GM19193 (cell line): ENCODE measurements at regions not wholly inside any gene's neighbourhood (a gene's known extent, or its start where the extent isn't known, plus 50 kb on each side); places are given as distances from the start of the nearest gene placed in this dataset.

Experiments used
- POLR2A ChIP-seq: IDR thresholded peaks from 4 replicates; pipeline ENCODE4 v1.6.1; 2011; ENCODE audit not compliant: insufficient read depth, insufficient read length; ENCODE audit errors: extremely low read depth

DNA sequence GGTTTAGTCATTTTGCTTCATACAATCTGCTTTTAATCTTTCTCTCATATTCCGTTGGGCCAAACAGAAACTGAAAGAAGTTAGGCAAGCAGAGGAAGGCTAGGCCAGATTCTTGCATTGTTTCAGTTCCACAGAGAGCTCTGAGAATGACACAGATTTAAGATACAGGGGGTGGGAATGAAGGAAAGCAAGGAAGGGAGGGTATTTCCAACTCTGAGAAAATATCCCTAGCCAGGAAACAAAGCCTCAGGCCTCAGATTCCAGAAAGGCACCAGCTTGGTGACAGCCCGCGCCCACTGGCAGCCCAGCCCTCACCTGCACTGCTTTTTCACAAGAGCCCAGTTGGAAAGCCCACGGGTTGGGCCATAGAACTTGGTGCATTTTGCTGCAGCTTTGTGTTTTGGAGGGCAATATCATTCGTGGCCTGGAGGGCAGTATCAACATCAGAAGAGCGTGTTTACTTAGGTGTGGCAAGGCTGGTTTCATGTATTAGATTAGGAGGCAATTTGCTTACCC lies 63.5 kb downstream of the ENC1 start:
- TF ChIP-seq POLR2A: no peak

DNA sequence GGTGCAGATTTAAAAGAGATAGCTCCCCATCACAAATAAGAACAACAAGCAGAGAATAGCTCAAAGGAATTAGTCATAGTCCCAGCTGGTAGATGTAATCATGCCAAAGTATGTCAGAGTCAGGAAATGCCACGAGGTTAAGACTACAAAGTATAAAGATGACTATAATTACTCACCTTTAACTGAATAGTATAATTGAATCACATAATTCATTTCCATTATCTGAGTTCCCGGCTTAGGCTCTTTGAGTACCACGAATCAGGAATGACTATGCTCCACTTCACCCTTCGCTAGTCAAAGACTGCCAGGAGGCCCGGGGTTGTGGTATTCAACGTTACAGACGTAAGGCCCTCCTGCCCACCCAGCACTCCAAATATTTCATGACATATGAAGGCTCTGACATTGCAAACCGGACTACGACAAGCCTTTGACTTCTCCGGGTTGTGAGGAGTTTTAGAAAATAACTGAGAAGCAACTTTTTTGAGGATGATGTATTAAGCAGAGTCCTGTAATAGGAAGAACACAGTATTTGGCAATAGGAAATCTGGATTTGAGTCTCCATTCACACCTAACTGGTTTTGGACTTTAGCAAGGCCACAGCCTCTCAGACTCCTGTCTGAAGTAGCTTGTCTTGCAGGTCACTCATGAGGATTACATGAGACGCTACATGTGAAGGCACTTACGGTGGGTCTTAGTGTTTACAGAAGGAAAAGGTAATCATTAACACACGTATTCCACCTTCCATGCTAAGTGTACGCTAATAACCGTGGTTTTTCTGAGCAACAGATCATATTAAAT lies 64.6 kb downstream of the ENC1 start:
- TF ChIP-seq POLR2A: no peak

DNA sequence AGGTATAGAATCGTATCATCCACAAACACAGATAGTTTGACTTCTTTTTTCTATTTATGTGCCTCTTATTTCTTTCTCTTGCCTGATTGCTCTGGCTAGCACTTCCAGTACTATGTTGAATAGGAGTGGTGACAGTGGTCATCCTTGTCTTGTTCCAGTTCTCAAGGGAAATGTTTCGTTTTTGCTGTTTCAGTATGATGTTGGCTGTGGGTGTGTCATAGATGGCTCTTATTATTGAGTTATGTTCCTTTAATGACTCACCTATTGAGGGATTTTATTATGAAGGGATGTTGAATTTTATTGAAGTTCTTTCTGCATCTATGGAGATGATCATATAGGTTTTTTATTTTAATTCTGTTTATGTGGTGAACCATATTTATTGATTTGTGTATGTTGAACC lies 70.3 kb downstream of the ENC1 start:
- no peak for TF ChIP-seq POLR2A

DNA sequence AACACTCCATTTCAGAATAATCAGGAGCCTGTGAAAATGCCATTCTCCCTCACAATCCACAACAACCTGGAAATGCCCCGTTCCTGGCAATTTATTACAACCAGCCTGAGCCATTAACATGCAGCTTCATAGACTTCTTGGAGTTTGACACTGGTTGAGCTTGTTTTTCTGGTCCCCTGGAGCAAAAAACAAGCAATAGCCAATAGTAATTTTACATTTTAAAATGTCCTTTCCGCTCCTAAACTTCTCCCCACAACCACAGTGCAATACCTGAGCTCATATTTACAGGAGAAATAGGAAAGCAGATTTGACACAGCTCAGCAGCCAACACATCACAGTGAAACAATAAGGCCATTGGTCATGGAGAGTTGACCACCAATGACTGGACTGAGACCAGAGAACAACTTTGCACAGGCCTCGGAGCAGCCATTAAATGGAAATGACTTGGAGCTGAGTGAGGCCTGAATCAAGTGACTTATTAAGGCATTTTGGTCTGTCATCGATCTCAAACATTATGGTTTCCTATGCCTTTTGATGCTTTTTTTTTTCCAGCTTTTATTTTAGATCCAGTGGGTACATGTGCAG lies 73.0 kb downstream of the ENC1 start:
- TF ChIP-seq POLR2A: no peak

DNA sequence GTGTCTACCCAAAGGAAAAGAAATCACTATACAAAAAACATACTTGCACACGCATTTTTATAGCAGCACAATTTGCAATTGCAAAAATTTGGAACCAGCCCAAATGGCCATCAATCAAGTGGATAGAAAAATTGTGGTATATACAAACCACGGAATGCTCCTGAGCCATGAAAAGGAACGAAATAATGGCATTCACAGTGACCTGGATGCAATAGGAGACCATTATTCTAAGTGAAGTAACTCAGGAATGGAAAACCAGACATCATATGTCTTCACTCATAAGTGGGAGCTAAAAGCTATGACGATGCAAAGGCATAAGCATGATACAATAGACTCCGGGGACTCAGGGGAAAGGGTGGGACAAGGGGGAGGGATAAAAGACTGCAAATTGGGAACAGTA lies 78.4 kb downstream of the ENC1 start:
- TF ChIP-seq POLR2A: no peak

DNA sequence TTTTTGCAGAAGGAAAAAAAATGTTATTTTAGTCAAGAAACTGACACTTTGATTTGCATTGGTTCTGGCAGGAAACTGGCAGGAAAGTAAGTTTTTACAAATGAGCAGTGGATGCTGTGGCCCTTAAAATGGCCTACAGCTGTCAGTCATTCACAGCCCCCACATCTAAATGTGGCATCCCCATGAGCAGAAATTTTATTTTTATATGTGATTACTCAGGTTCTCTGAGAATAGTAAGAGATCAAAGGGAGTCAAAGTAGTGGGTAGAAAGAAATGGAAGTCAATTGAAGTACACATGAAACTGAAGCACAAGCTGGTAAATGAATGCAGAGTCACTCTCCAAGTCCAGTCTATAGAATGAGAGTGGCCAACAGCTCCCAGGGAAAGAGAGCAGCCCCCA lies 80.3 kb downstream of the ENC1 start:
- TF ChIP-seq POLR2A: no peak

DNA sequence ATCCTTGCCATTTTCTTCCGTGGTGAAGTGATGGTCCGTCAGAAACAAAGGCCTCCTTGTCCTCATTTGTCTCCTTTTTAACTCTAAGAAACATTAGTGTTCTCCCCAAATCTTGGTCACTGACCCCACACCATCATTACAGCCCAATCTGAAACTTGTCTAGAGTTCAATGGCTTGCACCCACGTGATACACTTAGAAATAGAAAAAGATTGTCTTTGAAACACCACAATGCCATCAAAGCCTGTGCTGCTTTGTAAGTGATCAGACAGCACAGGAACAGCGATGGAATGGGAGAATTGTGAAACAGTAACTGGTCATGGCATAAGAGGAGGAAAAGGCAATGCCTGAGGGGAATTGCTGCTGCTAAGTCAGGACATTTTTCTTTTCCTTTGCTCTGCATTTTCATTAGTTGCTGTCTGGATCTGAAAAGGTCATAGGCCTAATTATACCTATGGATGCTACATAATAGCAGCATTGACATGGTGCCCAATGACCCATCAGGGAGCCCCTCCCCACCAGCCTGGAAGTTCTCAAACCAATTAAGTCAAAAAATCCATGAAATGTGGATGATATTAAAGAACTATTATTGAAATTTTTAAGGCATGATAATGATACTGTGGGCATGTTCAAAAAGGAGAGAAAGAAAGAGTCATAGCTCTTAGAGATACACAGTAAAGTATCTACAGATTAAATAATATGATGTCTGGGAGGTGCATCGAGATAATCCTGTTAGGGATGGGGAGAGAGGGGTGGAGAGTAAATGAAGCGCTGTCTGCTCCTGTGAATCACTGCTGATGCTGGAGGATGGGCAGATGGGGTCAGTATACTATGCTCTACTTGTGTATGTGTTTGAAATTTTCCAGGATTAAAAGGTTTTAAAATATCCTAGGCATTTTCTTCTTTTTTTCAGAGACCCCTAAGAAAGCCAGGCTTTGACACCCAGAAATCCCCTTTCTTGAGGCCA lies 83.6 kb downstream of the ENC1 start:
- TF ChIP-seq POLR2A: no peak

DNA sequence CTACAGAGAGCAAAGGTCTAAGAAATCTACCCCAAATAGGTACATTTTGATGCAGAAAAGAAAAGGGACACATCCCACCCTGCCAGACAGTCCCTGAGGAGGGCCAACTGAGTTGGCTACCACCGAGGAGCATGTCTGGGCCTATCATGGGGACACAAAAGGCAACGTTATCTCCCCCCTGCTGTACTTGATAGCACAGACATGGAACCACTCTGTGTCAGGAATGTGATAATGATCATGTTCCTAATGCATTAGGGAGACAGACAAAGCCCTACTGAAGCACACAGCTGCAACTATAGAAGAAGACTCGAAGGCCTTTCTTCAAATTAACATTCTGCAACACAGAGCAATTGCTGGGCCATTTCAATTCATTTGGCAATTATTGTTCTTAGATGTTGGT lies 84.5 kb downstream of the ENC1 start:
- no peak for TF ChIP-seq POLR2A

DNA sequence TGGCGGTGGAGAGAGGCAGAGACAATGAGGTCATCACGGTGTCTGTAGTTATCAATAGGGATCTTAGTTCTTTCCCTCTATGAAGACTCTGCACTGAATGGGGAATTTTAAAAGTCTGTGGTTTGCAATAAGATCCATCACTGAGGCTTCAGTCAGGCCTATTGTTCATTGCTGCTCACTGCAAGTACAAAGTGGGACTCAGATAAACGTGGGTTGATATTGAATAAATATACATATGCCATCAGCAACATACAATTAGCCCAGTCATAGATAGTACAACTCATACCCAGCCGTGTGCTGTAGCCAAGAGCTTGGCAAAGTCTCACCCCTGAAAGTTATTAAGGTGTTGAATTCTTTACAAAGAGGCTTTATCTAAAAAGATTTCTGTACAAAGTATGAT lies 88.4 kb downstream of the ENC1 start:
- TF ChIP-seq POLR2A: no peak

DNA sequence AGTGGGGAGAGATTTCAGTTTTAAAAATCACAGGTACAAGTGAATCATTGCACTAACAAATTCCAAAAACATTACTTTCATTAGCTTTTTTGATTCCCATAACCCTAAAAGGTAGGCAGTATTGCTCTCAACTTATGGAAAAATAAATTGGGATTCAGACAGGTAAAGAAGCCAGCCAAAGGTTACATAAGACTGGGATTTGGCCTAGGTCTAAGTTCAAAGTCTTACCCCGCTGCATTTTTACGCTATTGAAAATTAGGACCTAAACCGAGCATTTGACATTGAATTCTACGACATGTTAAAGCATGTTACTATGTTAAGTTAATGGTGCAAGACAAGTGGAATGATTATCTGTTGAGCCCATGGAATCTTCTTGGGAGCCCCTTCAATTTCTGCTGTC lies 89.6 kb downstream of the ENC1 start:
- TF ChIP-seq POLR2A: no peak

DNA sequence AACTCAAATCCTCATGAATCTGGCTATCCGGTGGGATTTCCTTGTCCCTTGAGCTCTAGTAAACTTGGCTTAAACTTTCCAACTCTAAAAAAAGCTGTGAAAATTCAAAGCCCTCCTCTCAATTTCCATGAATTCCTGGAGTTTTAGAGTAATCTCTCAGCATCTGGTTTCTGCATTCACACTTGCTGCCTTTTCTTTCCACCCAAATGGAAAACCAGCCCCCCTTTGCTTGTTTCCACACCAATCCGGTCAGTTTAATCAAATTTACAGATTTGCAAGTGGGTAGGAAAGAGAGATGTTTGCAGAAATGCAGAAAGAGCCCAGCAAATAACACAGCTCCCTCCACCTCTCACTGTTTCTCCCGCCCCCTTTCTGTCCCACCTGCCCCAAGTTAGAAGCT lies 91.1 kb downstream of the ENC1 start:
- no peak for TF ChIP-seq POLR2A

DNA sequence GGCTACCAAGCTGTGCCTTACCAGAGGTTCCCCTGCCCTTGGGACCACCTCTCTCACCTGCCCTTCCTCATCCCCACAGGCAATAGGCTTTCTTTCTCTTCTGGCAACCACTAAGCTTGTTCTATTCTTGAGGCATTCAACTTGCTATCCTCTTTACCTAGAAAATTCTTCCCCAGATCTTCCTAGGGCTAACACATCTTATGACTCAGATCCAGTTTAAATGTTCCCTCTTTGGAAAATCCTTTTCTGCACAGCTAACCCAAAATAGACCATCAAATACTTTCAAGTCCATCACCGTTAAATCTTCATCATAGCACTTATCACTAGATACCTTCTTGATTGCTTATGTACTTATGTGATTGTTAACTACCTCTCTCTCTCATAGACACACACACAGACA lies 93.7 kb downstream of the ENC1 start:
- TF ChIP-seq POLR2A: no peak

DNA sequence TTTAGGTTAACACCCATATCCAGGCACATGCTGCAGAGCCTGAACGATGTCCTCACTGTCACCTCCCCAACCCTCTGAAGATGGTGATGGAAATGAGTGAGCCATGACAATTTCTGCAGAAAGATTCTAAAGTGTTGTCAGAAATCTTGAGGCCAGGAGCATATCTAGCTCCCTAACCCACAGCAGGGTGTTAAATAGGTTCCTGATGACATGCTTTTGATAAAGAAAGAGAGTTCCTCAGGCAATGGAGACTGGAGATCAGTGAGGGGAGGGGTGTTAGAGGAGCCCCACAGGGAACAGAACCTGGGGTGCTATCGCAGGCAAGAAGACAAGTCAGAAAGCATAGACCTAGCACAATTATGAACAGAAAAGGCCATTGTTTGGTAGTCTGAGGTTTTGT lies 95.7 kb downstream of the ENC1 start:
- TF ChIP-seq POLR2A: no peak

DNA sequence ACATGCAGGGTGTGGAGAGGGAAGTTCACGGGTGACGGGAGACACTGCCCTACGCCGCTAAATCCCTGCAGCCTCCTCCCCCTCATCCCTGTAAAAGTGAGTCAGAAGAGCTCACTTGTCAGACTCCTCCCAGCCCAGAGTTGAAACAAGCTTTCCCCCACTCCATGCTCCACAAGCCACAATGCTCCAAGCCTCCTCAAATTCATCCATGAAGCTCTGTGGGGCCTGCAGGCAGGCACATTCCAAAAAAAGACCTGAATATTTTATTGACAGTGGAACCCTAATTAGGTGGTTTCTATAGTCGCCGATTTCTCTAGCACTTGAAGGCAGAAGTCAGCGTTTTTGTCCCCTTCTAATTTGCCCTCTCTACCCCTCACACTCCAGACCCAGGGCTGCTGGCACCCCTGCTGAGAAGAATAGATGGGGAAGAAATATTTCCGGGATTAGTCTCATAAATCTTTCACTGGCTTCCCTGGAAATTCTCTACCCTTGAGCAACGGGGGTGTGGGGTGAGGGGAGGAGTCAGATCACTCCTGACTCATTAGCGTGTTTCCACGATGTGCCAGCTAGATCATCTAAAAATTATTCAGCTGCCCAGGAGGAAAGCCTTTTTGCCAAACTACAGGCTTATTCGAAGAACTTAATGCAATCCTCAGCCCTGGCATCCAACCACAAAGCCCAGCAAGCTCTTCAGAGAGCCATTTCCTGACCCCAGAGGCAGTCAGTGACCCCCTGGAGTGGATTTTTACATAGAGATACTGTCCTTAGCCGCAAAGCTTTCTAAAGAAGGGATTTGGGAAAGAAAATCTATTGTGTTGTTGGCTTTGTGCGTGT lies 97.1 kb downstream of the ENC1 start:
- TF ChIP-seq POLR2A: no peak
